SU-DHL-6 (cell line): ENCODE measurements at regions not wholly inside any gene's neighbourhood (a gene's known extent, or its start where the extent isn't known, plus 50 kb on each side); places are given as distances from the start of the nearest gene placed in this dataset.

Source experiments
- H2AFZ ChIP-seq: fragments of 200-600 bp; sonication (generic); 2 replicates; pipeline ENCODE4 v1.6.1; 2014; ENCODE audit warnings: low read depth, mild to moderate bottlenecking, moderate library complexity, mixed read lengths, antibody characterized with exemption, low read length; ENCODE audit not compliant: severe bottlenecking
- H3F3A ChIP-seq: fragments of 200-600 bp; shearing (Covaris generic); 2 replicates; pipeline ENCODE4 v1.6.0; 2016; ENCODE audit warnings: antibody characterized with exemption, mild to moderate bottlenecking; ENCODE audit not compliant: insufficient read depth
- H3K27ac ChIP-seq: fragments of 200-600 bp; sonication (generic); 2 replicates; pipeline ENCODE4 v1.5.1; 2016; ENCODE audit warnings: low read depth, mild to moderate bottlenecking, low read length, moderate library complexity, mixed read lengths
- H3K27me3 ChIP-seq: fragments of 200-600 bp; sonication (generic), shearing (Covaris generic); 2 replicates; pipeline ENCODE4 v1.6.0; 2014; ENCODE audit warnings: mild to moderate bottlenecking, low read length
- H3K36me3 ChIP-seq: fragments of 200-600 bp; sonication (generic); 2 replicates; pipeline ENCODE4 v1.6.1; 2014; ENCODE audit warnings: mild to moderate bottlenecking, low read length, mixed read lengths
- H3K4me2 ChIP-seq: fragments of 300-600, 200-600 bp; shearing (Covaris generic), sonication (generic); 2 replicates; pipeline ENCODE4 v1.6.0; 2014; ENCODE audit warnings: low read length, low read depth, mild to moderate bottlenecking; ENCODE audit not compliant: poor library complexity, severe bottlenecking
- H3K4me3 ChIP-seq: fragments of 200-600 bp; sonication (generic); 2 replicates; pipeline ENCODE4 v1.5.1; 2014; ENCODE audit warnings: antibody characterized with exemption, low read length, mild to moderate bottlenecking, mixed read lengths; ENCODE audit not compliant: insufficient read depth, poor library complexity, severe bottlenecking
- H3K79me2 ChIP-seq: fragments of 200-600 bp; sonication (generic); 2 replicates; pipeline ENCODE4 v1.6.1; 2014; ENCODE audit warnings: mild to moderate bottlenecking, low read length, moderate library complexity; ENCODE audit not compliant: insufficient read depth
- H3K9ac ChIP-seq: fragments of 200-600 bp; sonication (generic); 2 replicates; pipeline ENCODE4 v1.7.0; 2014; ENCODE audit warnings: mild to moderate bottlenecking, low read length
- H3K9me2 ChIP-seq: fragments of 200-600 bp; sonication (generic); replicated peaks from 2 replicates; pipeline ENCODE4 v1.6.1; 2014; ENCODE audit warnings: low read length; ENCODE audit not compliant: insufficient read depth
- H3K9me3 ChIP-seq: fragments of 200-600 bp; sonication (generic); 2 replicates; pipeline ENCODE4 v1.6.1; 2014; ENCODE audit warnings: low read length, mixed read lengths; ENCODE audit not compliant: insufficient read depth
- H4K20me1 ChIP-seq: fragments of 200-600 bp; sonication (generic); 2 replicates; pipeline ENCODE4 v1.6.1; 2014; ENCODE audit warnings: low read depth, mild to moderate bottlenecking, antibody characterized with exemption, low read length, moderate library complexity, mixed read lengths
- EZH2phosphoT487 ChIP-seq: fragments of 200-600 bp; sonication (generic), shearing (Covaris generic); conservative IDR thresholded peaks from 2 replicates; pipeline ENCODE4 v1.6.1; 2018; ENCODE audit warnings: mild to moderate bottlenecking, antibody characterized with exemption, low read length, moderate library complexity, mixed read lengths
- TF ChIP-seq, protein P1 (sequence below): fragments of 200-600 bp; sonication (generic); IDR thresholded peaks from one replicate; pipeline ENCODE4 v1.5.1; 2017; ENCODE audit warnings: antibody characterized with exemption, mild to moderate bottlenecking, low read length, moderate library complexity; ENCODE audit not compliant: insufficient read depth, poor library complexity, severe bottlenecking

DNA sequence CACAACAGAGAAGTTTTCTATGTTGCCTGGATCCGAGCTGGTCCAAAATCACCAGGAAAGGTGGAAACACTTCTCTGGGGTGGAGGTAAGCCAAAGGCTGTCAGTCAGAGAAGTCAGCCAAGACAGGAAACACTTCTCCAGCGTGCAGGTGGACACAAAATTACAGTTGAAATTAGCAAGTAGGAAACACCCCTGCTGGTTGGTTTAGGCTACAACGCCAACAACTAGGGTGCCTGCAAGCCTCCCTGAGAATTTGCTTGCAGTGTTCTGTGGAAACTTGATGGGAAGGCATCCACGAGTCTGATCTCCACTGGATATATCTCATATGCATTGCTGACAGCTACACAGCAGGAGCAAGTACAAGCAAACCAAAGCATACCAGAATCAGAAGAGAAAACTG lies 600.5 kb downstream of the RERGL start:
- no peak overlapping the region for H3K4me2 ChIP-seq
- H3K79me2 ChIP-seq: no peaks in the 10 kb centered on the region
- no peaks in the 10 kb centered on the region for H3K27me3 ChIP-seq
- H3K4me3 ChIP-seq: no peak overlapping the region
- no peaks in the 10 kb centered on the region for H3K36me3 ChIP-seq
- H3K9me3 ChIP-seq: no peaks in the 10 kb centered on the region
- TF ChIP-seq, protein P1, sequence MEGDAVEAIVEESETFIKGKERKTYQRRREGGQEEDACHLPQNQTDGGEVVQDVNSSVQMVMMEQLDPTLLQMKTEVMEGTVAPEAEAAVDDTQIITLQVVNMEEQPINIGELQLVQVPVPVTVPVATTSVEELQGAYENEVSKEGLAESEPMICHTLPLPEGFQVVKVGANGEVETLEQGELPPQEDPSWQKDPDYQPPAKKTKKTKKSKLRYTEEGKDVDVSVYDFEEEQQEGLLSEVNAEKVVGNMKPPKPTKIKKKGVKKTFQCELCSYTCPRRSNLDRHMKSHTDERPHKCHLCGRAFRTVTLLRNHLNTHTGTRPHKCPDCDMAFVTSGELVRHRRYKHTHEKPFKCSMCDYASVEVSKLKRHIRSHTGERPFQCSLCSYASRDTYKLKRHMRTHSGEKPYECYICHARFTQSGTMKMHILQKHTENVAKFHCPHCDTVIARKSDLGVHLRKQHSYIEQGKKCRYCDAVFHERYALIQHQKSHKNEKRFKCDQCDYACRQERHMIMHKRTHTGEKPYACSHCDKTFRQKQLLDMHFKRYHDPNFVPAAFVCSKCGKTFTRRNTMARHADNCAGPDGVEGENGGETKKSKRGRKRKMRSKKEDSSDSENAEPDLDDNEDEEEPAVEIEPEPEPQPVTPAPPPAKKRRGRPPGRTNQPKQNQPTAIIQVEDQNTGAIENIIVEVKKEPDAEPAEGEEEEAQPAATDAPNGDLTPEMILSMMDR: no peak
- no peak for TF ChIP-seq EZH2phosphoT487
- no peaks in the 10 kb centered on the region for H3F3A ChIP-seq
- no peaks in the 10 kb centered on the region for H3K9me2 ChIP-seq
- no peak overlapping the region for H3K27ac ChIP-seq
- no peak overlapping the region for H2AFZ ChIP-seq
- H3K9ac ChIP-seq: no peak overlapping the region
- H4K20me1 ChIP-seq: no peaks in the 10 kb centered on the region

- no peaks in the 10 kb centered on the region for H3K9me2 ChIP-seq
- no peak overlapping the region for H3K9ac ChIP-seq
- H3K27me3 ChIP-seq: no peaks in the 10 kb centered on the region
- no peak for TF ChIP-seq EZH2phosphoT487
- TF ChIP-seq, protein P1: no peak
- H3K27ac ChIP-seq: no peak overlapping the region
- H2AFZ ChIP-seq: no peak overlapping the region
- no peak overlapping the region for H3K4me2 ChIP-seq
- H3K9me3 ChIP-seq: no peaks in the 10 kb centered on the region
- H3K36me3 ChIP-seq: no peaks in the 10 kb centered on the region
- H4K20me1 ChIP-seq: no peaks in the 10 kb centered on the region
- no peaks in the 10 kb centered on the region for H3F3A ChIP-seq
- H3K79me2 ChIP-seq: no peaks in the 10 kb centered on the region
- H3K4me3 ChIP-seq: no peak overlapping the region
Observed at GRCh38 chr12:17478908-17479673, 610.9 kb downstream of the RERGL start.

DNA sequence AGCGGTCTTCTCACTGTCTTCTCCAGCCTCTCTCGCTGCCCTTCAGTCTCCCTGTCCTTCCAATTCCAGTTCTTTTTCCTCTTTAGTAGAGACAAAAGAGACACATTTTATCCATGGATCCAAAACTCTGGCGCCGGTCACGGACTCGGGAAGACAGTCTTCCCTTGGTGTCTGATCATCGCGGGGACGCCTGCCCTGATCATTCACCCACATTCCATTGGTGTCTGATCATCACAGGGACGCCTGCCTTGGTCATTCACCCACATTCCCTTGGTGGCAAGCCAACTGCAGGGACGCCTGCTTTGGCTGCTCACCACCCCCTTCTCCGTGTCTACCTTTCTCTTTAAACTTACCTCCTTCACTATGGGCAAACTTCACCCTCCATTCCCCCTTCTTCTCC lies 619.5 kb downstream of the RERGL start:
- H3K4me2 ChIP-seq: no peak overlapping the region
- H3K36me3 ChIP-seq: no peaks in the 10 kb centered on the region
- no peak overlapping the region for H3K9ac ChIP-seq
- H3K27me3 ChIP-seq: no peaks in the 10 kb centered on the region
- H3K9me3 ChIP-seq: no peaks in the 10 kb centered on the region
- TF ChIP-seq, protein P1: no peak
- no peak for TF ChIP-seq EZH2phosphoT487
- H3K27ac ChIP-seq: no peak overlapping the region
- no peaks in the 10 kb centered on the region for H4K20me1 ChIP-seq
- H3K4me3 ChIP-seq: no peak overlapping the region
- H3F3A ChIP-seq: no peaks in the 10 kb centered on the region
- no peaks in the 10 kb centered on the region for H3K79me2 ChIP-seq
- no peaks in the 10 kb centered on the region for H3K9me2 ChIP-seq
- no peak overlapping the region for H2AFZ ChIP-seq
